Loucy (cell line): ENCODE measurements at regions not wholly inside any gene's neighbourhood (a gene's known extent, or its start where the extent isn't known, plus 50 kb on each side); places are given as distances from the start of the nearest gene placed in this dataset.

ENCODE experiments used
- H2AFZ ChIP-seq: fragments of 200-600 bp; sonication (generic); 2 replicates; pipeline ENCODE4 v1.6.0; 2016; ENCODE audit warnings: antibody characterized with exemption, mild to moderate bottlenecking, low read length, moderate library complexity
- H3F3A ChIP-seq: fragments of 200-600 bp; 2 replicates; pipeline ENCODE4 v1.6.0; 2016; ENCODE audit warnings: antibody characterized with exemption, low read depth, mild to moderate bottlenecking
- H3K27me3 ChIP-seq: fragments of 200-600 bp; sonication (generic); 2 replicates; pipeline ENCODE4 v1.6.1; 2014; ENCODE audit warnings: low read length, mild to moderate bottlenecking; ENCODE audit not compliant: insufficient read depth, poor library complexity, severe bottlenecking
- H3K36me3 ChIP-seq: fragments of 200-600 bp; sonication (generic); 2 replicates; pipeline ENCODE4 v1.6.1; 2016; ENCODE audit warnings: low read length; ENCODE audit not compliant: insufficient read depth
- H3K4me1 ChIP-seq: fragments of 200-600 bp; sonication (generic); 2 replicates; pipeline ENCODE4 v1.5.1; 2014; ENCODE audit warnings: low read length, mild to moderate bottlenecking; ENCODE audit not compliant: insufficient read depth, poor library complexity, severe bottlenecking
- H3K4me2 ChIP-seq: fragments of 200-600 bp; sonication (generic); 2 replicates; pipeline ENCODE4 v1.6.0; 2014; ENCODE audit warnings: antibody characterized with exemption, low read length, low read depth, mild to moderate bottlenecking; ENCODE audit not compliant: poor library complexity, severe bottlenecking
- H3K4me3 ChIP-seq: fragments of 200-600 bp; sonication (generic); 2 replicates; pipeline ENCODE4 v1.5.1; 2014; ENCODE audit warnings: low read length, mild to moderate bottlenecking, mixed read lengths; ENCODE audit not compliant: poor library complexity, severe bottlenecking
- H3K79me2 ChIP-seq: fragments of 200-600 bp; sonication (generic); 2 replicates; pipeline ENCODE4 v1.6.1; 2014; ENCODE audit warnings: low read length; ENCODE audit not compliant: insufficient read depth
- H3K9ac ChIP-seq: fragments of 200-600 bp; sonication (generic); 2 replicates; pipeline ENCODE4 v1.6.0; 2014; ENCODE audit warnings: mild to moderate bottlenecking, low read depth, low read length, moderate library complexity; ENCODE audit not compliant: poor library complexity, severe bottlenecking
- H3K9me2 ChIP-seq: fragments of 200-600 bp; sonication (generic); replicated peaks from 2 replicates; pipeline ENCODE4 v1.6.1; 2016; ENCODE audit warnings: low read depth, low read length, mixed read lengths
- H3K9me3 ChIP-seq: fragments of 200-600 bp; sonication (generic); 2 replicates; pipeline ENCODE4 v1.6.1; 2014; ENCODE audit warnings: mild to moderate bottlenecking, antibody characterized with exemption, low read length, low read depth; ENCODE audit not compliant: insufficient read depth
- H4K20me1 ChIP-seq: fragments of 200-600 bp; sonication (generic); 2 replicates; pipeline ENCODE4 v1.6.0; 2014; ENCODE audit warnings: antibody characterized with exemption, low read length, mild to moderate bottlenecking; ENCODE audit not compliant: insufficient read depth, poor library complexity, severe bottlenecking
- EZH2phosphoT487 ChIP-seq: fragments of 200-600 bp; IDR thresholded peaks from 2 replicates; pipeline ENCODE4 v1.6.1; 2018; ENCODE audit warnings: antibody characterized with exemption, mild to moderate bottlenecking, moderate library complexity, borderline replicate concordance
- TF ChIP-seq, protein P1 (sequence below): fragments of 200-600 bp; sonication (generic); conservative IDR thresholded peaks from 2 replicates; pipeline ENCODE4 v1.5.1; 2014; ENCODE audit warnings: mild to moderate bottlenecking, antibody characterized with exemption, low read length

DNA sequence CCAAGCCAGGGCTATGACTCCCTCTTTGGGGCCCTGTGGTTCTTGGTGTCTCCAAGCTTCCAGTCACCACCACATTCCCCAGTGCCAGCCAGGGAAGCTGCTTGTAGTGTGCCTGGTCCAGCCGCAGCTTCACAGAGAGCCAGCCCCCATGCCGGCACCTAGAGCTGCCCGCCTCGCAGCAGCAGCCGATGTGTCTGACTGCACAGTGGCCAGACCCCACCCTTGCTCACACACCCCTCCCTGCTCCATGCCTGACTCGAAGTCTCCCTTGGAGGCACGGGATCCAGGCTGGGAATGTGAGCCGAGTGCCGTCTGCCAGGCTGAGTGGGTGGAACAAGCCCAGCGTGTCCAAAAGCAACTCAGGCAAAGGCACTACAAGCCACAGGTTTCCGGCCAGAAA, 123.3 kb upstream of the SFSWAP start:
- no peak overlapping the region for H2AFZ ChIP-seq
- peaks cover under 1% of the 10 kb centered on the region for H3K4me1 ChIP-seq
- H3F3A ChIP-seq: no peaks in the 10 kb centered on the region
- no peak overlapping the region for H3K9ac ChIP-seq
- H4K20me1 ChIP-seq: no peaks in the 10 kb centered on the region
- no peaks in the 10 kb centered on the region for H3K36me3 ChIP-seq
- H3K9me2 ChIP-seq: no peaks in the 10 kb centered on the region
- TF ChIP-seq, protein P1, sequence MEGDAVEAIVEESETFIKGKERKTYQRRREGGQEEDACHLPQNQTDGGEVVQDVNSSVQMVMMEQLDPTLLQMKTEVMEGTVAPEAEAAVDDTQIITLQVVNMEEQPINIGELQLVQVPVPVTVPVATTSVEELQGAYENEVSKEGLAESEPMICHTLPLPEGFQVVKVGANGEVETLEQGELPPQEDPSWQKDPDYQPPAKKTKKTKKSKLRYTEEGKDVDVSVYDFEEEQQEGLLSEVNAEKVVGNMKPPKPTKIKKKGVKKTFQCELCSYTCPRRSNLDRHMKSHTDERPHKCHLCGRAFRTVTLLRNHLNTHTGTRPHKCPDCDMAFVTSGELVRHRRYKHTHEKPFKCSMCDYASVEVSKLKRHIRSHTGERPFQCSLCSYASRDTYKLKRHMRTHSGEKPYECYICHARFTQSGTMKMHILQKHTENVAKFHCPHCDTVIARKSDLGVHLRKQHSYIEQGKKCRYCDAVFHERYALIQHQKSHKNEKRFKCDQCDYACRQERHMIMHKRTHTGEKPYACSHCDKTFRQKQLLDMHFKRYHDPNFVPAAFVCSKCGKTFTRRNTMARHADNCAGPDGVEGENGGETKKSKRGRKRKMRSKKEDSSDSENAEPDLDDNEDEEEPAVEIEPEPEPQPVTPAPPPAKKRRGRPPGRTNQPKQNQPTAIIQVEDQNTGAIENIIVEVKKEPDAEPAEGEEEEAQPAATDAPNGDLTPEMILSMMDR: no peak
- TF ChIP-seq EZH2phosphoT487: no peak
- H3K4me2 ChIP-seq: no peak overlapping the region
- peaks cover 14% of the 10 kb centered on the region; the same call in 1 of the 2 replicates for H3K9me3 ChIP-seq
- no peaks in the 10 kb centered on the region for H3K27me3 ChIP-seq
- no peaks in the 10 kb centered on the region for H3K79me2 ChIP-seq
- no peak overlapping the region for H3K4me3 ChIP-seq

DNA sequence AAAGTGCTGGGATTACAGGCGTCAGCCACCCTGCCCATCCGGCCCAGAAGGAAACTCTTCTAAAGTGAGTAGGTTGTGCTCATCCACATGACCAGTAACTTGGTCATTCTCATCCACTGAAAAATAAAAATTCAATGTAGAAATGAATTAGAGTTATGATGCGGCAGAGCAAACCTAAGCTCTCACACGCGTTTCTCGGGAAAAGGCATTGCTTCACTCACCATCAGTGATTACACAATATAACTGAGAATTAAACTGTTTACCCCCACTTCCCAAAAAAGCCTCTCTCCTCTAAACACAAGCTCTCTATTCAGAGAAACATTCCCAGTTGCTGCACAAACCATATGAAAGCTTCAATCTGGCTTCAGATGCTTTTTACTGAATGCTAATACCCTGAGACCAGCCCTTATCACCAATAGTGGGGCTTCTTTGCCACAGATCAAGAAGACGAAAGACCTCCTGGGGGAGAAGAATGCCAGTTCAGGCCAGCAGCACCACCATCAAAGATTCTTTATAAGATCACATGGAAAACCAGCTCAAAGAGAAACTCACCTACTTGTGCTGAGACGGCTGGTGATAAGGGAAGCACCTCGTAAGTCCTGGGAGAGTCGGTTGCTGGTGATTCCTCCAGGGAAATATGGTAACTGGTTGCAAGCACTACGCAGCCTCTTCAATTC, 121.5 kb upstream of the SFSWAP start:
- no peak overlapping the region for H3K4me2 ChIP-seq
- TF ChIP-seq, protein P1: no peak
- TF ChIP-seq EZH2phosphoT487: no peak
- H3K36me3 ChIP-seq: no peaks in the 10 kb centered on the region
- no peak overlapping the region for H3K4me3 ChIP-seq
- H3K9ac ChIP-seq: no peak overlapping the region
- H3K27me3 ChIP-seq: no peaks in the 10 kb centered on the region
- H3K9me3 ChIP-seq: peaks cover 14% of the 10 kb centered on the region; the same call in 1 of the 2 replicates
- H3K79me2 ChIP-seq: no peaks in the 10 kb centered on the region
- no peaks in the 10 kb centered on the region for H3F3A ChIP-seq
- H4K20me1 ChIP-seq: no peaks in the 10 kb centered on the region
- H2AFZ ChIP-seq: no peak overlapping the region
- no peaks in the 10 kb centered on the region for H3K9me2 ChIP-seq
- H3K4me1 ChIP-seq: peaks cover 10% of the 10 kb centered on the region

DNA sequence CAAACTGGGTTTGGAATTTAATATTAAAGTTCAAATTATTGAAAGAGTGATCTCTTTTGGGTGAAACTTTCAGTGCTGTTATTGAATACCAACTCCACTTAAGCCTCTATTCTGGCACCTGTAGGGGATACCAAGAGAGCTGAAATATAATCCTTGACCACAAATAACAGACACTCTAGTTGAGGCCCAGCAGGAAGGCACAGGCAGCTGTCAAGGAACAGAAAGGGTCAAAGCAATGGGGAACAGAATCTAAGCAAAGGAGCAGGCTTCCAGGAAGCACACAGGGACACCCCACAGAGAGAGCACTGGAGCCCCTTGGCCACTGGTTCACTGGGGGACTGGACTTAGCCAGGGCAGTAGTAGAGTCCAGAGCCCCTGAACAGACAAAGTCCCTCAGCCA, 120.9 kb upstream of the SFSWAP start:
- H3K27me3 ChIP-seq: no peaks in the 10 kb centered on the region
- TF ChIP-seq, protein P1: no peak
- no peak for TF ChIP-seq EZH2phosphoT487
- no peaks in the 10 kb centered on the region for H3K36me3 ChIP-seq
- no peak overlapping the region for H3K9ac ChIP-seq
- no peak overlapping the region for H3K4me2 ChIP-seq
- no peaks in the 10 kb centered on the region for H3K9me2 ChIP-seq
- no peak overlapping the region for H2AFZ ChIP-seq
- peaks cover 10% of the 10 kb centered on the region for H3K4me1 ChIP-seq
- H3K9me3 ChIP-seq: peaks cover 14% of the 10 kb centered on the region; the same call in 1 of the 2 replicates
- H4K20me1 ChIP-seq: no peaks in the 10 kb centered on the region
- H3K4me3 ChIP-seq: no peak overlapping the region
- H3F3A ChIP-seq: no peaks in the 10 kb centered on the region
- H3K79me2 ChIP-seq: no peaks in the 10 kb centered on the region
